SU-DHL-6 (cell line): ENCODE measurements at regions not wholly inside any gene's neighbourhood (a gene's known extent, or its start where the extent isn't known, plus 50 kb on each side); places are given as distances from the start of the nearest gene placed in this dataset.

Source experiments
- H2AFZ ChIP-seq: fragments of 200-600 bp; sonication (generic); 2 replicates; pipeline ENCODE4 v1.6.1; 2014; ENCODE audit warnings: low read depth, mild to moderate bottlenecking, moderate library complexity, mixed read lengths, antibody characterized with exemption, low read length; ENCODE audit not compliant: severe bottlenecking
- H3F3A ChIP-seq: fragments of 200-600 bp; shearing (Covaris generic); 2 replicates; pipeline ENCODE4 v1.6.0; 2016; ENCODE audit warnings: antibody characterized with exemption, mild to moderate bottlenecking; ENCODE audit not compliant: insufficient read depth
- H3K27ac ChIP-seq: fragments of 200-600 bp; sonication (generic); 2 replicates; pipeline ENCODE4 v1.5.1; 2016; ENCODE audit warnings: low read depth, mild to moderate bottlenecking, low read length, moderate library complexity, mixed read lengths
- H3K27me3 ChIP-seq: fragments of 200-600 bp; sonication (generic), shearing (Covaris generic); 2 replicates; pipeline ENCODE4 v1.6.0; 2014; ENCODE audit warnings: mild to moderate bottlenecking, low read length
- H3K36me3 ChIP-seq: fragments of 200-600 bp; sonication (generic); 2 replicates; pipeline ENCODE4 v1.6.1; 2014; ENCODE audit warnings: mild to moderate bottlenecking, low read length, mixed read lengths
- H3K4me2 ChIP-seq: fragments of 300-600, 200-600 bp; shearing (Covaris generic), sonication (generic); 2 replicates; pipeline ENCODE4 v1.6.0; 2014; ENCODE audit warnings: low read length, low read depth, mild to moderate bottlenecking; ENCODE audit not compliant: poor library complexity, severe bottlenecking
- H3K4me3 ChIP-seq: fragments of 200-600 bp; sonication (generic); 2 replicates; pipeline ENCODE4 v1.5.1; 2014; ENCODE audit warnings: antibody characterized with exemption, low read length, mild to moderate bottlenecking, mixed read lengths; ENCODE audit not compliant: insufficient read depth, poor library complexity, severe bottlenecking
- H3K79me2 ChIP-seq: fragments of 200-600 bp; sonication (generic); 2 replicates; pipeline ENCODE4 v1.6.1; 2014; ENCODE audit warnings: mild to moderate bottlenecking, low read length, moderate library complexity; ENCODE audit not compliant: insufficient read depth
- H3K9ac ChIP-seq: fragments of 200-600 bp; sonication (generic); 2 replicates; pipeline ENCODE4 v1.7.0; 2014; ENCODE audit warnings: mild to moderate bottlenecking, low read length
- H3K9me2 ChIP-seq: fragments of 200-600 bp; sonication (generic); replicated peaks from 2 replicates; pipeline ENCODE4 v1.6.1; 2014; ENCODE audit warnings: low read length; ENCODE audit not compliant: insufficient read depth
- H3K9me3 ChIP-seq: fragments of 200-600 bp; sonication (generic); 2 replicates; pipeline ENCODE4 v1.6.1; 2014; ENCODE audit warnings: low read length, mixed read lengths; ENCODE audit not compliant: insufficient read depth
- H4K20me1 ChIP-seq: fragments of 200-600 bp; sonication (generic); 2 replicates; pipeline ENCODE4 v1.6.1; 2014; ENCODE audit warnings: low read depth, mild to moderate bottlenecking, antibody characterized with exemption, low read length, moderate library complexity, mixed read lengths
- CTCF ChIP-seq: fragments of 200-600 bp; sonication (generic); IDR thresholded peaks from one replicate; pipeline ENCODE4 v1.5.1; 2017; ENCODE audit warnings: antibody characterized with exemption, mild to moderate bottlenecking, low read length, moderate library complexity; ENCODE audit not compliant: insufficient read depth, poor library complexity, severe bottlenecking
- EZH2phosphoT487 ChIP-seq: fragments of 200-600 bp; sonication (generic), shearing (Covaris generic); conservative IDR thresholded peaks from 2 replicates; pipeline ENCODE4 v1.6.1; 2018; ENCODE audit warnings: mild to moderate bottlenecking, antibody characterized with exemption, low read length, moderate library complexity, mixed read lengths

DNA sequence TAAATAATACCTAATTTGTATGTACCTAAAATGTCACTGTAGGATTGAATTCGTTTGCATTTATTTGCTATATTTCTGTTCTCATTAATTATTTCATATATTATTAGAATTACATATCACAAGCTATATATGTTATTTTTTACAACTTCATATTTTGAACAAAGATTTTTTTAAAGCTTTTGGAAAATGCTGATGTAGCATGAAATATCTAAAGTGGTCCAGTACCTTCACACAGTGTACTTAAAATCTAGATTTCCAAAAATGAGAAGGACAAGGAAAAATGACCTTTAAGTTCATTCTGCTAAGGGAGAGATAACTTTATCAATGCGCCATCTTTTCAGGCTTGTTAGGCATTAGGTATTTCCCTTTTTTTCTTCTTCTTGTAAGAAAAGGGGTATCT lies 71.8 kb downstream of the LARP7 start:
- no peaks in the 10 kb centered on the region for H3F3A ChIP-seq
- no peaks in the 10 kb centered on the region for H3K79me2 ChIP-seq
- no peak for TF ChIP-seq EZH2phosphoT487
- TF ChIP-seq CTCF, result no peak
- H3K27me3 ChIP-seq, result no peaks in the 10 kb centered on the region
- H4K20me1 ChIP-seq, result no peaks in the 10 kb centered on the region
- no peaks in the 10 kb centered on the region for H3K36me3 ChIP-seq
- H3K9me3 ChIP-seq, result no peaks in the 10 kb centered on the region
- H3K9ac ChIP-seq, result no peak overlapping the region
- no peak overlapping the region for H3K4me2 ChIP-seq
- no peak overlapping the region for H3K4me3 ChIP-seq
- H2AFZ ChIP-seq, result no peak overlapping the region
- no peaks in the 10 kb centered on the region for H3K9me2 ChIP-seq
- no peak overlapping the region for H3K27ac ChIP-seq

GRCh38 chr4:112714922-112715901 lies 78.3 kb downstream of the LARP7 start:
- no peaks in the 10 kb centered on the region for H3K9me3 ChIP-seq
- no peaks in the 10 kb centered on the region for H3K9me2 ChIP-seq
- no peaks in the 10 kb centered on the region for H3K79me2 ChIP-seq
- no peak overlapping the region for H2AFZ ChIP-seq
- no peak overlapping the region for H3K27ac ChIP-seq
- H3K9ac ChIP-seq, result no peak overlapping the region
- no peak overlapping the region for H3K4me3 ChIP-seq
- H3K27me3 ChIP-seq, result no peaks in the 10 kb centered on the region
- no peak for TF ChIP-seq CTCF
- TF ChIP-seq EZH2phosphoT487, result no peak
- H3F3A ChIP-seq, result no peaks in the 10 kb centered on the region
- H3K36me3 ChIP-seq, result no peaks in the 10 kb centered on the region
- H3K4me2 ChIP-seq, result no peak overlapping the region
- no peaks in the 10 kb centered on the region for H4K20me1 ChIP-seq

DNA sequence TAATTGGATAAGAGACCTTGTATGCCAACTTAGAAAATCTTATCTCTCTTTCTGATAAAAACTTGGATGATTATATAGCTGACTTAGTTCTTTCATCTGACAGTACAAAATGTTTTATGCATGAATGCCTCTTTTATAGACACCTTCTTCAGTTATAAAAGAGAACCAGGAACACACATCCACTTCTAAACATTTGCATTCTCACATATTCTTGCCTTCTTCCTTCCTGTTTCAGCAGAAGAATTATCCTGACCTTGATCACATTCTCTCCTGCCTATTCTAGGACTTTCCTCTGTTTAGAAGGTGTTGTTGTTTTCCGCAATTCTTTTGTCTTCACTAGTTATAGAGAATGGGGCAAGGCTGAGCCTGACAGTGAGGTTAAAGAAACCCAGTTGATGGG lies 80.9 kb downstream of the LARP7 start:
- Histone ChIP-seq H2AFZ (no peak overlapping the region), H3K79me2 (no peaks in the 10 kb centered on the region), H3K9me2 (no peaks in the 10 kb centered on the region), H3K4me2 (no peak overlapping the region), H3K9me3 (no peaks in the 10 kb centered on the region), H3F3A (no peaks in the 10 kb centered on the region), H4K20me1 (no peaks in the 10 kb centered on the region), H3K27ac (no peak overlapping the region), H3K9ac (no peak overlapping the region), H3K36me3 (no peaks in the 10 kb centered on the region), H3K4me3 (no peak overlapping the region), H3K27me3 (no peaks in the 10 kb centered on the region)
- TF ChIP-seq EZH2phosphoT487 (no peak), CTCF (no peak)
